ENCODE measurements at regions not wholly inside any gene's neighbourhood (a gene's known extent, or its start where the extent isn't known, plus 50 kb on each side); places are given as distances from the start of the nearest gene placed in this dataset.
"Not testable (repeated sequence)": the region's sequence is repeated elsewhere in the genome, so short reads cannot be mapped to it uniquely, and the experiment has no call there.

- TF ChIP-seq BACH2 (CRISPR knock-in tag; IDR thresholded peaks at IDR 0.05; ENCODE audit: borderline replicate concordance) (no peak), GLIS3 (CRISPR knock-in tag; IDR thresholded peaks at IDR 0.05) (no peak), ISL1 (CRISPR knock-in tag; IDR thresholded peaks at IDR 0.05) (no peak), CSDC2 (CRISPR knock-in tag; IDR thresholded peaks at IDR 0.05) (no peak), ZNF70 (CRISPR knock-in tag; IDR thresholded peaks at IDR 0.05) (no peak), ESRRG (CRISPR knock-in tag; IDR thresholded peaks at IDR 0.05) (no peak), PPARA (CRISPR knock-in tag; IDR thresholded peaks at IDR 0.05; ENCODE audit: borderline replicate concordance) (no peak), CSRNP3 (CRISPR knock-in tag; IDR thresholded peaks at IDR 0.05) (no peak), ZNF565 (CRISPR knock-in tag; conservative IDR thresholded peaks at IDR 0.05; ENCODE audit: low read depth) (no peak), ARNTL (CRISPR knock-in tag; IDR thresholded peaks at IDR 0.05; ENCODE audit: borderline replicate concordance, low read depth) (no peak), SNAI2 (CRISPR knock-in tag; IDR thresholded peaks at IDR 0.05) (no peak), TOX (CRISPR knock-in tag; IDR thresholded peaks at IDR 0.05; ENCODE audit: borderline replicate concordance) (no peak), POU6F1 (CRISPR knock-in tag; IDR thresholded peaks at IDR 0.05; ENCODE audit: borderline replicate concordance, low read depth) (no peak), ZFP3 (CRISPR knock-in tag; IDR thresholded peaks at IDR 0.05) (no peak), ZC3H10 (CRISPR knock-in tag; IDR thresholded peaks at IDR 0.05) (no peak), ZFP30 (CRISPR knock-in tag; IDR thresholded peaks at IDR 0.05) (no peak), PATZ1 (CRISPR knock-in tag; IDR thresholded peaks at IDR 0.05; ENCODE audit: borderline replicate concordance) (no peak), OSR1 (CRISPR knock-in tag; IDR thresholded peaks at IDR 0.05) (no peak), TSHZ2 (CRISPR knock-in tag; IDR thresholded peaks at IDR 0.05) (no peak)
- ATAC-seq: no peak
Observed at GRCh38 chr5:67790390-67790789, 425.2 kb upstream of the PIK3R1 start.

GRCh38 chr5:67779893-67780623 is 435.5 kb upstream of the PIK3R1 start:
- not testable (repeated sequence) for ATAC-seq

- no peak for ATAC-seq
- TF ChIP-seq ZC3H10 (CRISPR knock-in tag; IDR thresholded peaks at IDR 0.05) (no peak), ARNTL (CRISPR knock-in tag; IDR thresholded peaks at IDR 0.05; ENCODE audit: borderline replicate concordance, low read depth) (no peak), ZFP3 (CRISPR knock-in tag; IDR thresholded peaks at IDR 0.05) (no peak), RARB (CRISPR knock-in tag; IDR thresholded peaks at IDR 0.05) (no peak), TCF4 (CRISPR knock-in tag; IDR thresholded peaks at IDR 0.05; ENCODE audit: borderline replicate concordance) (no peak), TSHZ2 (CRISPR knock-in tag; IDR thresholded peaks at IDR 0.05) (no peak)
Observed at GRCh38 chr5:67774786-67775185, 440.8 kb upstream of the PIK3R1 start.

Measured in SK-N-SH treated with all-trans-retinoic acid at 6 μM for 48 hours (cell line).